ENCODE measurements at regions not wholly inside any gene's neighbourhood (a gene's known extent, or its start where the extent isn't known, plus 50 kb on each side); places are given as distances from the start of the nearest gene placed in this dataset.

DNA sequence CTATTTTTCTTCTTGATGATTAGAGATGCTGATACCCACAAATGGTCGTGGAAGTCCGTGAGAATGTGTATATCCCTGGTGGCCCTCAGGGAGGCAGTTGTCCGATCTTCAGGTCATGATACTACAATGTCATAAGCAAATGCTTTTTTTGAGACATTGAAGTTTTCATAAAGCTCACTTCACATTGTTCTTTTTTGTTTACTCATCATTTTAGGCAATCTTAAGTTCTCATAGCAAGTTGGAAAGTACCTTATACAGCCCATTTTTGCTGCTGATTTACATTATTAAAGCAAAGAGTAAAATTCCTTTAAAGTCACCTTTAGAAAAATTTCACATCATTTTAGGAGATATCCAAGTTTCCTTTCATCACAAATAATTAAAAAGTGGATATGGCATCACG is 90.0 kb upstream of the CCDC196 start:
- Histone ChIP-seq H3K79me2 (ENCODE audit: low read length) (no peaks in the 10 kb centered on the region), H3K27ac (ENCODE audit: low read length) (no peak overlapping the region), H3K9me2 (replicated peaks; ENCODE audit: insufficient read depth, low read length) (no peaks in the 10 kb centered on the region), H3F3A (ENCODE audit: insufficient read depth, low read length) (no peaks in the 10 kb centered on the region), H3K4me2 (ENCODE audit: low read depth, low read length) (no peak overlapping the region), H3K4me1 (ENCODE audit: low read length) (peaks cover 10% of the 10 kb centered on the region), H3K9ac (ENCODE audit: low read length) (no peak overlapping the region), H3K36me3 (replicated peaks; ENCODE audit: insufficient read depth, low read length) (no peaks in the 10 kb centered on the region), H3K27me3 (replicated peaks; ENCODE audit: insufficient read depth, low read length) (no peaks in the 10 kb centered on the region), H3K9me3 (replicated peaks; ENCODE audit: insufficient read depth, low read length) (no peaks in the 10 kb centered on the region), H3K4me3 (ENCODE audit: low read length) (no peak overlapping the region), H2AFZ (ENCODE audit: low read length) (no peak overlapping the region), H4K20me1 (ENCODE audit: insufficient read depth, low read length) (no peaks in the 10 kb centered on the region)
- TF ChIP-seq EZH2 (optimal IDR thresholded peaks at IDR 0.05; ENCODE audit: low read depth, low read length) (no peak), EZH2phosphoT487 (IDR thresholded peaks at IDR 0.05; ENCODE audit: low read length) (no peak)
- TF ChIP-seq, protein P1, sequence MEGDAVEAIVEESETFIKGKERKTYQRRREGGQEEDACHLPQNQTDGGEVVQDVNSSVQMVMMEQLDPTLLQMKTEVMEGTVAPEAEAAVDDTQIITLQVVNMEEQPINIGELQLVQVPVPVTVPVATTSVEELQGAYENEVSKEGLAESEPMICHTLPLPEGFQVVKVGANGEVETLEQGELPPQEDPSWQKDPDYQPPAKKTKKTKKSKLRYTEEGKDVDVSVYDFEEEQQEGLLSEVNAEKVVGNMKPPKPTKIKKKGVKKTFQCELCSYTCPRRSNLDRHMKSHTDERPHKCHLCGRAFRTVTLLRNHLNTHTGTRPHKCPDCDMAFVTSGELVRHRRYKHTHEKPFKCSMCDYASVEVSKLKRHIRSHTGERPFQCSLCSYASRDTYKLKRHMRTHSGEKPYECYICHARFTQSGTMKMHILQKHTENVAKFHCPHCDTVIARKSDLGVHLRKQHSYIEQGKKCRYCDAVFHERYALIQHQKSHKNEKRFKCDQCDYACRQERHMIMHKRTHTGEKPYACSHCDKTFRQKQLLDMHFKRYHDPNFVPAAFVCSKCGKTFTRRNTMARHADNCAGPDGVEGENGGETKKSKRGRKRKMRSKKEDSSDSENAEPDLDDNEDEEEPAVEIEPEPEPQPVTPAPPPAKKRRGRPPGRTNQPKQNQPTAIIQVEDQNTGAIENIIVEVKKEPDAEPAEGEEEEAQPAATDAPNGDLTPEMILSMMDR (IDR thresholded peaks at IDR 0.05; ENCODE audit: low read length) = no peak
- no peak for DNase-seq

GRCh38 chr14:66398437-66398836 is 87.7 kb upstream of the CCDC196 start:
- H3F3A ChIP-seq (ENCODE audit: insufficient read depth, low read length) = no peaks in the 10 kb centered on the region
- H3K4me3 ChIP-seq (ENCODE audit: low read length) = no peak overlapping the region
- H2AFZ ChIP-seq (ENCODE audit: low read length) = no peak overlapping the region
- no peaks in the 10 kb centered on the region for H3K9me3 ChIP-seq (replicated peaks; ENCODE audit: insufficient read depth, low read length)
- H3K36me3 ChIP-seq (replicated peaks; ENCODE audit: insufficient read depth, low read length) = no peaks in the 10 kb centered on the region
- TF ChIP-seq EZH2 (optimal IDR thresholded peaks at IDR 0.05; ENCODE audit: low read depth, low read length) (no peak), EZH2phosphoT487 (IDR thresholded peaks at IDR 0.05; ENCODE audit: low read length) (no peak)
- TF ChIP-seq, protein P1 (IDR thresholded peaks at IDR 0.05; ENCODE audit: low read length) = no peak
- H3K27me3 ChIP-seq (replicated peaks; ENCODE audit: insufficient read depth, low read length) = no peaks in the 10 kb centered on the region
- no peaks in the 10 kb centered on the region for H3K79me2 ChIP-seq (ENCODE audit: low read length)
- H4K20me1 ChIP-seq (ENCODE audit: insufficient read depth, low read length) = no peaks in the 10 kb centered on the region
- no peak overlapping the region for H3K9ac ChIP-seq (ENCODE audit: low read length)
- H3K9me2 ChIP-seq (replicated peaks; ENCODE audit: insufficient read depth, low read length) = no peaks in the 10 kb centered on the region
- H3K4me1 ChIP-seq (ENCODE audit: low read length) = peaks cover 10% of the 10 kb centered on the region
- no peak overlapping the region for H3K4me2 ChIP-seq (ENCODE audit: low read depth, low read length)
- DNase-seq = no peak
- no peak overlapping the region for H3K27ac ChIP-seq (ENCODE audit: low read length)

DNA sequence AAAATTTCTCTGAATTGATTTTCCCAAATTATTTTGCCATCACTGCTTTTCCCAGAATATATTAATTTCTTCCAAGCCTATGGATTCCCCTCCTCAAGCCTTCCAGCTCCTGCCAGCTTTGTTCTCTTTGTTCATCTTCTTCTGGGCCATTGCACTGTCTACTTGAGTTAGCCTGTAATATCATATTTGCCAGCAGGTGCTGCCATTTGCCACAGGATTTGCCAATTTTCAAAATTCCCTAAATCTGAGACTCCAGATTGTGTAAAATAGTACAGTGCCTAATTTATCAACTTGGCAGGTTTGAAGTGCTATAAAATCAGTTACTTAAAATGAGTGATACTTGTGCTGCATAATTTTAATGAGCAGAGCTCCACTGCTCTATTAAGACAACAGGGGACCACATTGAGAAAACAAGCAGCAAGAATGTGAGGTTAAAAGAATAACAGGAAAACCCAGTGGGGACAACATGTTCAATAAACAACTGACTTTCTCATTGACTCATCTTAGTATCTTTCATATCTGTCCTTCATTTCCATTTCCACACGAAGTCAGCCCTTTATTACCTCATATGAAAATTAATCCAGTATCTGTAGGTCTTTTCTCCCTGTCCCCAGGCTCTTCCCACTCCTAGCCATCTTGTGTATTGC is 84.6 kb upstream of the CCDC196 start:
- no peaks in the 10 kb centered on the region for H3K9me3 ChIP-seq (replicated peaks; ENCODE audit: insufficient read depth, low read length)
- TF ChIP-seq, protein P1 (IDR thresholded peaks at IDR 0.05; ENCODE audit: low read length) = peak; percentile 42
- TF ChIP-seq EZH2 (optimal IDR thresholded peaks at IDR 0.05; ENCODE audit: low read depth, low read length) = no peak
- no peak for TF ChIP-seq EZH2phosphoT487 (IDR thresholded peaks at IDR 0.05; ENCODE audit: low read length)
- no peak overlapping the region for H3K9ac ChIP-seq (ENCODE audit: low read length)
- no peaks in the 10 kb centered on the region for H3K79me2 ChIP-seq (ENCODE audit: low read length)
- H3K4me1 ChIP-seq (ENCODE audit: low read length) = no peaks in the 10 kb centered on the region
- DNase-seq = peak; percentile 6
- no peaks in the 10 kb centered on the region for H3K9me2 ChIP-seq (replicated peaks; ENCODE audit: insufficient read depth, low read length)
- no peaks in the 10 kb centered on the region for H3K36me3 ChIP-seq (replicated peaks; ENCODE audit: insufficient read depth, low read length)
- H3F3A ChIP-seq (ENCODE audit: insufficient read depth, low read length) = no peaks in the 10 kb centered on the region
- no peaks in the 10 kb centered on the region for H3K27me3 ChIP-seq (replicated peaks; ENCODE audit: insufficient read depth, low read length)
- H3K4me3 ChIP-seq (ENCODE audit: low read length) = no peak overlapping the region
- H3K27ac ChIP-seq (ENCODE audit: low read length) = no peak overlapping the region
- no peak overlapping the region for H3K4me2 ChIP-seq (ENCODE audit: low read depth, low read length)
- H2AFZ ChIP-seq (ENCODE audit: low read length) = no peak overlapping the region
- no peaks in the 10 kb centered on the region for H4K20me1 ChIP-seq (ENCODE audit: insufficient read depth, low read length)
